NCI-H1417 treated with DMSO at 0.1 percent for 48 hours (cell line): ENCODE measurements at regions not wholly inside any gene's neighbourhood (a gene's known extent, or its start where the extent isn't known, plus 50 kb on each side); places are given as distances from the start of the nearest gene placed in this dataset.
"Not testable (repeated sequence)": the region's sequence is repeated elsewhere in the genome, so short reads cannot be mapped to it uniquely, and the experiment has no call there.

Experiments used
- DNase-seq: peaks from one replicate; lab custom pipeline; 2025; lab: John Stamatoyannopoulos, UW

DNA sequence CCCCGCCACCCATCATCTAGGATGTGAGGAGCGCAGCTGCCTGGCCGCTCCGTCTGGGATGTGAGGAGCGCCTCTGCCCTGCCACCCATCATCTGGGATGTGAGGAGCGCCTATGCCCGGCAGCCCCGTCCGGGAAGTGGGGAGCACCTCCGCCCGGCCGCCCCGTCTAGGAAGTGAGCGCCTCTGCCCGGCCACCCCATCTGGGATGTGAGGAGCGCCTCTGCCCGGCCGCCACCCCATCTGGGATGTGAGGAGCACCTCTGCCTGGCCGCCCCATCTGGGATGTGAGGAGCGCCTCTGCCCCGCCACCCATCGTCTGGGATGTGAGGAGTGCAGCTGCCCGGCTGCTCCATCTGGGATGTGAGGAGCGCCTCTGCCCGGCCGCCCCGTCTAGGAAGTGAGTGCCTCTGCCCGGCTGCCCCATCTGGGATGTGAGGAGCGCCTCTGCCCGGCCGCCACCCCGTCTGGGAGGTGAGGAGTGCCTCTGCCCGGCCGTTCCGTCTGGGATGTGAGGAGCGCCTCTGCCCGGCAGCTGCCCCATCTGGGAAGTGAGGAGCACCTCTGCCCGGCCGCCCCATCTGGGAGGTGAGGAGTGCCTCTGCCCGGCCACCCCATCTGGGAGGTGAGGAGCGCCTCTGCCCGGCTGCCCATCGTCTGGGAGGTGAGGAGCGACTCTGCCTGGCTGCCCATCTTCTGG, 1086.5 kb downstream of the TYW1 start:
- DNase-seq: not testable (repeated sequence)

DNA sequence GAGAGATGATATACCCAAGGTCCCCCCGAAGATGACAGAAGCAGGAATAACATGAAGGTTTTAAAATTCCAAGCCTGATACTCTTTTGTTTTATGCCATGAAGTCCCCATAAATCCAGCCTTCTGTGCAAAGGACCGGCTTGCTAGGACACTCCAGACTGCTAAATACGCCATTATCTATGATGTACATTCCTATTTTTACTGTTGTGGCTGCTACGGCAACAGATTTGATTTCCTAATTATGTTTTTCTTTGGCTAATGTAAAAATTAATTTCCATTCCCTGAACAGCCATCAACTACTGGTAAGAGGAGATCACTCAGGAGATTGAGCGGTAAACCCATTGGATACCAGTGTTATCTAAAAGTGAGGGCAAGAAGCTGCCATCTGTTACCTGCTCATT, 1090.8 kb downstream of the TYW1 start:
- DNase-seq: no peak

DNA sequence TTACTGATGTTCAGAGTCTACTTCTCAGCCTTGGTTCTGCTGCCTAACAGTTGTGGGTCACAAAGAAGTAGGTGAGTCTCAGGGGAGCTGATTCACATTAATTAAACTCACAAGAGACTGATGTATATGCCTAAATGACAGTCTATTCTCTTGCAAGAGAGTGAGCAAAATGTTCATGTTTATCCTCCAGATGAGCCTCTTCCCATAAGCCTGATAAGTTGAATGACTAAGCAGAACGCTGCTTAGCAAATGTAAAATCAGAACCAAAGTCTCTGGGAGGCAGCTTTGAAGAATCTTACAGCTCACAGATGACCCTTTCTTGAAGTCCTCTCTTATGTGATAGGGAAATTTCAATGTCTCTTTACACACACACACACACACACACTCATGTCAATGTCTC, 1092.2 kb downstream of the TYW1 start:
- DNase-seq: no peak

DNA sequence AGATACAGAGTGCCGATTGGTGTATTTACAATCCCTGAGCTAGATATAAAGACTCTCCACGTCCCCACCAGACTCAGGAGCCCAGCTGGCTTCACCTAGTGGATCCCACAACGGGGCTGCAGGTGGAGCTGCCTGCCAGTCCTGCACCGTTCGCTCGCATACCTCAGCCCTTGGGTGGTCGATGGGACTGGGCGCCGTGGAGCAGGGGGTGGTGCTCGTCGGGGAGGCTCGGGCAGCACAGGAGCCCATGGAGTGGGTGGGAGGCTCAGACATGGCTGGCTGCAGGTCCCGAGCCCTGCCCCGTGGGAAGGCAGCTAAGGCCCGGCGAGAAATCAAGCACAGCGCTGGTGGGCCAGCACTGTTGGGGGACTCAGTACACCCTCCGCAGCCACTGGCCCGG, 1093.6 kb downstream of the TYW1 start:
- not testable (repeated sequence) for DNase-seq

DNA sequence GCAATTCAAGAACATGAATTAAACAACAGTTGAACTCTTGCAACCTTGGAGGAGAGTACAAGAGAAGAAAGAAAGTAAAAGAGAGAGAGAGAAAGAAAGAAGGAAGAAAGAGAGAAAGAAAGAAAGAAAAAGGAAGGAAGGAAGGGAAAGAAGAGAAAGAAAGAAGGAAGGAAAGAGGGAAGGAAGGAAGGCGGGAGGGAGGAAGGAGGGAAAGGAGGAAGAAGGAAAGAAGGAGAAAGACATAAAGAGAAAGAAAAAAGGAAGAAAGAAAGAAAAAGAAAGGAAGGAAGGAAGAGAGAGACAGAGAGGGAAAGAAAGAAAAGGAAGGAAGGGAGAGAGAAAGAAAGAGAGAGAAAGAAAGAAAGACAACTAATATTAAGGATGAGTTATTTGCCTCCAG, 1106.7 kb downstream of the TYW1 start:
- DNase-seq: no peak

DNA sequence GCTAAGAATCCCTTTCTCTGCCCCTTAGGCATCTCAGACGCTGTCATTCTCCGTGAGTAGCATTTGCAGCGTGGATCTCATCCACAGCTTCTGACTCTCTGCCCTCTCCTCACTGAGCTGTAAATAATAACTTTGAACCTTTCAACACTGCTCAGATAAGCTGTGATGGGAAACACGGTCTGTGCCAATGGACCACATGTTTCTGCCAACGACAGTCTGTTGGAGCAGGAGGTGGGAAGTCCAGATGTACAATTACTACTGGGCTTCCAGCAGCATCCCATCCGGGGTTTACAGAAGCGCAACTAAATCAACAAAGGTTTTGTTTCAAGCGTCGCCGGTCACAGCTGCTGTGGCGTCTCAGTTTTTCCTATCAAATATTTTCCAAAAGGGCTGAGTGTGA, 1110.6 kb downstream of the TYW1 start:
- DNase-seq: no peak

DNA sequence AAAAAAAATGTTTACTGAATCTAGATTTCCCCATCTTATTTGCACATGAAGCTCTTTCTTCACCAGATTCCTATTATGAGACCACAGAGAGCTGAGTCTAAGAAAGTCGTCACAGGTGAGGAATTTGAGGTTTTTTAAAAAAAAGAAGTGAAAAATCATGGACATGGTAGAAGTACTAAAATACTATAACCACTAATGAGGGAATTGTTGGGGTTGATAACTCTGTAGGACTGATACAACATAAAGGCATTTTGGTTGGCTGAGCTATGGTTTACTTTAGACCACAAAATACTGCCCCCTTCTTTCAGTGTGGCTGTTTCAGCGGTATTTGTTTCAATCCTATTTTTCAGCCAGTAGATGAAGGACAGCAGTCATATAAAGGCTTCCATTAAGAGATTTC, 1111.3 kb downstream of the TYW1 start:
- DNase-seq: no peak

DNA sequence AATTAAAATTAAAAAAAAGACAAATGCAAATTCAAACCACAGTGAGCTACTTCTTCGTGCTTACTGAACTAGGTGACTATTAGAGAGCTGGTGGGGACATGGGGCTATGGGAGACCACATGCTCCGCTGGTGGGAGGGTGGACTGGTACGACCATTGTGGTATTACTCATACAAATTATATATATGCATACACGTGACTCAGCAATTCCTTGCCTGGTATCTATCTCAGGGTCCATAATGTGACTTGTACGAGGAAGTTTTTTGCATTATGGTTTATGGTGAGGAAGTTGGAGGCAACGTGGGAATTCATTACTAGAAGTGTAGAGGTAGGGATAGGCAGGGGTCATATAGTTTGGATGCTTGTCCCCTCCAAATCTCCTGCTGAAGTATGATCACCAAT, 1112.7 kb downstream of the TYW1 start:
- no peak for DNase-seq

DNA sequence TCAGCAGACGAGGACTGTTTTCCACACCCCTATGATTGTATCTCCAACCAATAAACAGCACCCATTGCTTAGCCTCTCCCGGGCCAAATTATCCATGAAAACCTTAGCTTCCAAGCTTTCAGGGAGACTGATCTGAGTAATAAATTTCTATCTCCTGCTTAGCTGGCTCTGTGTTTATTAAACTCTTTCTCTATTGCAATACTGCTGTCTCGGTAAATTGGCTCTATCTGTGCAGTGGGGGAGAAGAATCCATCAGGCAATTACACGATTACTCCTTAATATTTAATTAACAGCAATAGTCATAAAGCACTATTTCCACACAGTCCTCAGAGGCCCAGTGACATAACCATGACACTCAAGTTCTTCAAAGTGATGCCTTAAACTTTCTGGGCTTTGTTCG, 1122.8 kb downstream of the TYW1 start:
- DNase-seq: no peak

DNA sequence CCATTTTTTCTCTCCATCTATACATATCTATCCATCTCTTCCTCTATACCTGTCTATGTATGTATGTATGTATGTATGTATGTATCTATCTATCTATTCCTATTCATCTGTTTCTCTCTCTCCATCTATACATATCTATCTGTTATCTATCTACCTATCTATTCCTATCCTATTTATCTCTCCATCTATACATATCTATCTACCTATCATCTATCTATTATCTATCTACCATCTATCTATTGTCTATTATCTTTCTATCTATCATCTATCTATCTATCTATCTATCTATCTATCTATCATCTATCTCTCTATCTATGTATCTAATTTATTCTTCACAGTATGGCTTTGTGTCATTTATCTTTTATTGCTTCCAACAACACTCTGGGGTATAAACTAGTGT, 1124.4 kb downstream of the TYW1 start:
- no peak for DNase-seq

DNA sequence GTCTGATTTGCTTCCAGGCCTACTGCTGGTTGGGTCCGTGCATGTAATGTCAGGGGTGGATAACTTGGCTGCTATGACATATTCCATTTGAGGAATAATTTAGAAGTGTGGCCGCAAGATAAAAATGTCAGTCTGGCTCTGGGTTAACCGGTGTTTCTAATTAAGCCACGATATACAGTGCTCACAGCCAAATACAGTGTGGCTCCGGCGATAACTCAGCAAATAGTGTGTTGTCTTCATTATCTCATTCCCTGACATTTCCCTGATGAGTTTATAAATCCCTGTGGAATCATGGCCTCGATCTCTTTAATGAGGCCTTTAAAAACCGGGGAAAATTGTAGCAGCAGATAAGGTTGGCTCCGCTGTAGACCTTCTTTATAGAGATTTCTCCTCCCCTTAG, 1125.0 kb downstream of the TYW1 start:
- DNase-seq: no peak

DNA sequence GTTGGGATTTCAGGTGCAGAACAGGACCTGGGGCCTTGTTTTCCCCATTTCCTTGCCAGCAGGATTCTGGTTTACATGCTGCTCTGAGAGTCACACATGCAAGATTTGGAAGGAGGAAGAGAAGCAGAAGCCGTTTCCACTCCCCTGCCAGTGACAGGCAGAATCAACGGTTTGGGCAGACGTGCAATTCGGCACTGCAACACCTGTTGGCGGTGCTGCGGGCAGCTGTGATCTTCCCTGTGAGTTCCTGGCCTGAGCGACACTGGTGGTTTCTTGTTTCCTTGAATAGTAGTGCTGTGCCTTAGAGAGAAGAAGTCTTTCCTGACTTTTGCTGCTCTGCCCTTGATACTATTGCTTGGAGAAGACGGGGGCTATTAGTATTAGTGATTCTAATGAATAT, 1126.2 kb downstream of the TYW1 start:
- no peak for DNase-seq

DNA sequence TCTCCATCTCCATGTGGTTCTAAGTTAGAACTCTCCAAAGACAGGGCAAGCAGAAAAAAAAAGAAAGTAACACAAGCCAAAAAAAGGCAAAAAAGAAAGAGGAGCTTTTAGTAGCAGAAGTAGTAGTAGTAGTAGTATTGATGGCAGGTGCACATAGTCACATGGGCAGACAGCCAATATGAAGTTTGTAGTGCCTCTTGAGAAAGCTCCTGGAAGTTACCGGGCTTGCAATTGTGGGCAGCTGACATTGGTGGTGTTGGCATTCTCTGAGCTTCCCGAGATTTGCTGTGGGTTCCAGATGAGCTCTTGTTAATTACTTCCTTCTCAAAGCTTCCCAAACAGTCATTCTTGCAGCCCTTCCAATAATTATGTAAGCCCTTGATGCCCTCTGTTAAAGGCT, 1128.5 kb downstream of the TYW1 start:
- no peak for DNase-seq

DNA sequence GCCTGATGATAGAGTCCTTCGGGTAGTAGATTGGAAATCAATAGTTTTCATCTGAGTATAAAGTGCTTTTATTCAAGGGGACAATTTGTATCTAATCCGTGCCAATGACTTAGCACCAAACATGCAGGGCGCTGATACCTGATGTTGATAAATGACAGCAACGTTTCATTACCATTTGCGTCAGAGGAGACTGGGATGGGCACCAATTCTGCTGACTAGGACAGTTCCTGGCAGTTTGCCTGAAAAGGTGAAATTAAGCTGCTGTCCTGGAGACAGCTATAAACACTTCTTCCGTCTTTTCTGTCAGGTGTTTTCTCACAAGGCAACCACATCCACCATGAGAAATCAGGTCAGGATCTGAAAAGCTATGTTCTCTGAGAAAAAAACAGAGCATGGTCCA, 1136.4 kb downstream of the TYW1 start:
- DNase-seq: no peak

DNA sequence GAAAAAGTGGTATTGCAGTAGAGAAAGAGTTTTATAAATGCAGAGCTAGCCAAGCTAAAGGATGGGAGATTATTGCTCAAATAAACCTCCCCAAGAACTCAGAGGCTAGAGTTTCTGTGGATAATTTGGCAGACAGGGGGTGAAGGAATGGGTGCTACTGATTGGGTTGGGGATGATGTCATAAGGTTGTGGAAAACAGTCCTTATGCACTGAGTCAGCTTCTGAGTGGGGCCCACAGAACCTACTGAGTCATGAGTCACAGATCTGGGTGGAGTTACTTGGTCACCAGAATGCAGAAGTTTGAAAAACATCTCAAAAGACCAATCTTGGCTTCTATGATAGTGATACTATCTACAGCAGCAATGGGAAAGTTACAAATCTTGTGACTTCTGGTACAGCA, 1146.7 kb downstream of the TYW1 start:
- DNase-seq: no peak

DNA sequence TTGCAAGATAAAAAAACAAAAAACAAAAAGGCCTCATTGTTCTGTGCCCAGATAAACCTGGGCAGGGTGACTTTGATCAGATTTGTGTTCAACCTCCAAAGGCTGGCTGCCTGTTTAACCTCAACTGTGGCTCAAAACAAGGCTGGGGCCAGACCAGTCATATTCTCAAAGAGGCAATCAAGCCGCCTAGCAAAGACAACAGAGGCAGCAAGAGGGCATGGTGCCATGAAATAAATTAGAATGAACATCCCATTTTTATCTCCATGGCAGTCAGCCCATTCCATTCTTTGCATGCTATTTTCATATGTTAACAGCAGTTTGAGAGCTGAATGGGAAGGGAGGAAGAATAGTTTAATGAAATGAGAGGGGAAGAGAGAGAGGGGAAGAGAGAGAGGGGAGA, 1150.3 kb downstream of the TYW1 start:
- DNase-seq: no peak

DNA sequence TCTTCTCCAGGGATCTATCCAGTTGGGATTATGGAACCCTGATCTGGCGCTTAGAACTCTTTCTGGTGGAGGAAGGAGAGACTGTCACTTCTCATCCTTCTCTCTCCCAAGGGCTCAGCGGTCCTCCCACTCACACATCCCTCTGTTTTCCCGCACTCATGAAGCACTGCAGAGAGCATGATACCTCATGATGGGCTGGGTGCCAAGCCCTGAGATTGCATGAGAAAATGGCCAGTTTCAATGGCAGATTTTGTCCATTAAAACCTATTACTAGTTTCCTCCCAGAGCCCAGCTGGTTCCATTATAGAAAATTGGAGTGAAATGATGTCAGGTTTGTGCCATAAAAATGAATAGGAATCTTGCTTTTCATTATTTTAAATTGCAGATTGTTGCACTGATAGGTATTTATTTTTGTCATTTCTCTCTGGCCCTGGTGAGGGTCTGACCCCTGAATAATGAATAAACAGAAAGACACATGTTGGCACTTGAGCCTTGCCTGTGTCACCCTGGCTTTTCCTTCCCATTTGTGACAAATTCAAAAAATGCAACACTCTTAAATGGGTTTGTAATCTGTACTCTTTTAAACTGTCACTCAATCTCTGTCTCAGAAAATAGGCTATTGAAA, 1151.1 kb downstream of the TYW1 start:
- DNase-seq: no peak

DNA sequence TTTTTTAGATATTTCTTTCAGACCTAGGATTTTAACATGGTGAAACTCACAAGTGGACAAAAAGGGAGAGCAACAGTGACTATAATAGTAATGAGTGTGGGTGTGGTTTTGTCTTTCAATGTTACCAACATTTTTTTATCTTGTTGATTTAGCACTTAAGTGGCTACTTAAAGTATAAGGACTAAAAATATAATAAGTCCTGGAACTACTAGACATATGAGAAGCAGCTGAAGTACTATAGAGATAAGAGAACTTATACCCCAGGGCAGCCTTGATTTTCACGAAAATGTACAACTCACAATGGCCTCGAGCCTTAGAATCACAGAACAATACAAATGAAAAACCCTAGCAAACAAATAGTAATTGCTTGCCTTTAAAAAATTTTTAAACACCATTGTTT, 1151.8 kb downstream of the TYW1 start:
- no peak for DNase-seq

DNA sequence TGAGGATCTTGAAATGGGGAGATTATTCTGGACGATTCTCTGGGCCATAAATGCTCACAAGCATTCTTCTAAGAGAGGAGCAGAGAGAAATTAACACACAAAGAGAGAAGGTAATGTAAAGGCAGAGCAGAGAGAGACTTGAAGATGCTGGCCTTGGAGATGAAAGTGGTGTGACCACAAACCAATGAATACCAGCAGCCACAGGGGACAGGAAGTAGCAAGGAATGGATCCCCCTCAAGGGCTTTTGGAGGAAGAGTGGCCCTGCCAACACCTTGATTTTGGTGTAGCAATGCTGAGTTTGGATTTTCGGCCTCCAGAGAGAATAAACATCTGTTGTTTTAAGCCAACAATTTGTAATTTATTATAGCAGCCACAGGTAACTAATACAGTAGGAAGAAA, 1155.6 kb downstream of the TYW1 start:
- no peak for DNase-seq

DNA sequence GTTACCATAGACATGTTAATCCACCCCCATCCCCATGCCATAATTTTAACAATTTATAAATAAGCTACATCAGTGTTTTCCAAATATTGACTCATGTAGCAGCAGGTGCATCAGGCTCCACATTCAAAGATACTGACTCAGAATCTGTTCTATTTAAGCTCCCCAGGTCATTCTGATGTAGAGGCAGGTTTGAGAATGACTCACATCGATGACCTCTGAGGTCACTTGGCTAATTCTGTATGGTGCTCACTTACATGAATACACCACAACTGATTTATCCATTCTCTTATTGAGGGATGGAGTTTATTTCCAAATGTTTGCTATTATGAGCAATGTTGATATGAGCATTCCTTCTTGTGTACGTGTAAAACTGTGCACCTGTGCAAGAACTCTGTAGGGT, 1159.0 kb downstream of the TYW1 start:
- no peak for DNase-seq

DNA sequence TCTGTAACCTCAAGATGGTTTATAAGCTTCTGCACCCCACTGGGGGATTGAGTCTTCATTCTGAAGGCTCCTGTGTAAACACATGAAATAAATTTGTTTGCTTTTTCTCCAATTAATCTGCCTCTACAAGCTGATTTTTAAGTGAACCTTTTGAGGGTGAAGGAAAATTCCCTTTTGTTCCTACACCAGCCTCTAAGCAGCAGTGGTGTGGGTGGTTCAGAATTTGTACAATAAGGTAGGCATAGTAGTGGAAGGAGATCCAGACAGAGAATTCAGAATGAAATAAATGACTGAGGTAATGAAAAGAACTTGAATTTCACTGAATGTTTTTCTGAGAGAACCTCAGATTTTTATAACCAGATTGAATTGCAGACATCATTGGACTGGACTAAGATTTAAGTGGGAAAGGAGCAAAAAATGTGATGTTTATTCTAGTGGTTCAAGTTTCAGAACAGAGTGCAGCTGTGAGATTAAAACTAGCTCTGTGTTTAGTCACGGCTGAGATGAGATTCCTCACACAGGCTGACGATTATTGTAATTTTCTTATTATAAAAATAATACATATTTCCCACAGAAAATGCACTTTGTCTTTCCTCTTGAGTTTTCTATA, 1162.2 kb downstream of the TYW1 start:
- no peak for DNase-seq

DNA sequence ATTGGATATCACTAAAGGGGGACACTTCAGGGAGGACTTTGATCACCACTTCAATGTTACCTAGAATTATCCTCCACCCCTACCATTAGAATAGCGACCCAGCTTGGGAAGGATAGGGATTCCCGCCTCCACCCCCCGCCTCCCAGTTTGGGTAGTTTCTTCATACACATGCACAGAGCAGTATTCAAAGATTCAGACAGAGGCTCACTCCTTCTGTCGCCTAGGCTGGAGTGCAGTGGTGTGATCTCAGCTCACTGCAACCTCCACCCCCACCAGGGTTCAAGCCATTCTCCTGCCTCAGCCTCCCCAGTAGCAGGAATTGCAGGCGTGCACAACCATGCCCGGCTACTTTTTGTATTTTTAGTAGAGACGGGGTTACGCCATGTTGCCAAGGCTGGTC, 1166.1 kb downstream of the TYW1 start:
- no peak for DNase-seq

DNA sequence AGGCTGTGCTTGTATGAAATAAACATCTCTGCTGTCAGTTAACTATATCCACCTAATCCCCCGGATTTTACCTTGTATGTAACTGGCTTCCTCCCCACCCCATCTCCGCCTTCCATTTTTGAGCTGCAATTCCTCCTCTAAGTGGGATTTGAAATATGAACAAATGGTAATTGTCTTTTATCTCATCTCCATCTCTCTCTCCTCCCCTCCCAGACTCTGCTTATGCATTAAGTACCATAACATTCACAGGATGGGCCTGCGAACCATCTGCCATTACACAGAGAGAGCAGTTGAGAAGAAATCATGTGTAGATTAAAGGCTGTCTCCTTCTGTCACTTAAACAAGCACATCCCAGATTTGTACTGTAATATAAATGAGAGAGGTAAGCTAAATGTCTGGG, 1169.9 kb downstream of the TYW1 start:
- DNase-seq: no peak

DNA sequence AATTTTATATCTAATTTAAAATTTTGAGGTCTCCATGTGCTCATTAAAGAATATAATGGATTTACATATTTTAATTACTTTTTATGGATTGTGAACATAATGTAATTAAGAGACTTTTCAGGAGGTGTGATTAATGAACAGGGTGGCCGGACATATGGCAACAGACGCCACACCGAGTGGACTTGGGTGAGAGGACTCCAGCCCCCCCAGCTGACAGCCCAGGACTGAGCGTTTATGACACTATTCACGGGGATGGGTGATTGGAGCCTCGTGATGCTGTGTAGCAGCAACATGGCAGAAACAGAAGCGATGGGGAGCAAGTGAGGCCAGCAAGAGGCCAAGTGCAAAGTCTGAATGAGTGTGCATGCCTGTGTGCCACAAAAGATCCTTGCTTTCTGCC, 1176.9 kb downstream of the TYW1 start:
- DNase-seq: no peak
